Neural progenitor cell (in vitro differentiated cells): ENCODE measurements at regions not wholly inside any gene's neighbourhood (a gene's known extent, or its start where the extent isn't known, plus 50 kb on each side); places are given as distances from the start of the nearest gene placed in this dataset.
"Not testable (repeated sequence)": the region's sequence is repeated elsewhere in the genome, so short reads cannot be mapped to it uniquely, and the experiment has no call there.

Source experiments
- DNase-seq: peaks from one replicate; pipeline ENCODE4 v3.0.0-alpha.2; 2016; ENCODE audit warnings: low spot score
- H2AFZ ChIP-seq: fragments of 200-600 bp; sonication (generic); replicated peaks from 2 replicates; pipeline ENCODE4 v1.6.1; 2016; ENCODE audit warnings: antibody characterized with exemption
- H3F3A ChIP-seq: fragments of 200-600 bp; sonication (generic); 2 replicates; pipeline ENCODE4 v1.6.1; 2016; ENCODE audit warnings: antibody characterized with exemption, low read depth
- H3K27ac ChIP-seq: fragments of 200-600 bp; sonication (generic); 2 replicates; pipeline ENCODE4 v1.5.1; 2016; ENCODE audit warnings: mild to moderate bottlenecking
- H3K27me3 ChIP-seq: fragments of 200-600 bp; sonication (generic); 2 replicates; pipeline ENCODE4 v1.6.1; 2016; ENCODE audit warnings: mild to moderate bottlenecking, moderate library complexity
- H3K36me3 ChIP-seq: fragments of 200-600 bp; sonication (generic); 2 replicates; pipeline ENCODE4 v1.5.1; 2016
- H3K4me1 ChIP-seq: fragments of 200-600 bp; sonication (generic); 2 replicates; pipeline ENCODE4 v1.6.1; 2016; ENCODE audit warnings: mixed run types
- H3K4me2 ChIP-seq: fragments of 200-600 bp; sonication (generic); 2 replicates; pipeline ENCODE4 v1.6.1; 2016
- H3K4me3 ChIP-seq: fragments of 200-600 bp; sonication (generic); 2 replicates; pipeline ENCODE4 v1.5.1; 2016
- H3K79me2 ChIP-seq: fragments of 200-600 bp; sonication (generic); 2 replicates; pipeline ENCODE4 v1.6.1; 2016; ENCODE audit warnings: low read depth
- H3K9ac ChIP-seq: fragments of 200-600 bp; sonication (generic); 2 replicates; pipeline ENCODE4 v1.6.1; 2016
- H3K9me3 ChIP-seq: fragments of 200-600 bp; sonication (generic); 2 replicates; pipeline ENCODE4 v1.5.1; 2016; ENCODE audit warnings: low read depth
- H4K20me1 ChIP-seq: fragments of 200-600 bp; sonication (generic); 2 replicates; pipeline ENCODE4 v1.6.1; 2016; ENCODE audit warnings: low read depth
- H3K27ac Mint-ChIP-seq: 3 replicates; pipeline ENCODE4 v1.8.0; 2021; ENCODE audit warnings: mixed read lengths
- H3K27me3 Mint-ChIP-seq: 2 replicates; pipeline ENCODE4 v1.8.0; 2022; ENCODE audit warnings: low read depth, mild to moderate bottlenecking, inconsistent platforms, moderate library complexity, mixed read lengths; ENCODE audit not compliant: insufficient read depth
- H3K36me3 Mint-ChIP-seq: 3 replicates; pipeline ENCODE4 v1.8.0; 2021; ENCODE audit warnings: mixed read lengths
- H3K4me1 Mint-ChIP-seq: 3 replicates; pipeline ENCODE4 v1.8.0; 2021; ENCODE audit warnings: mixed read lengths
- H3K4me3 Mint-ChIP-seq: 3 replicates; pipeline ENCODE4 v1.8.0; 2021; ENCODE audit warnings: mild to moderate bottlenecking, moderate library complexity, mixed read lengths
- H3K9me3 Mint-ChIP-seq: 3 replicates; pipeline ENCODE4 v1.8.0; 2020; ENCODE audit warnings: mixed read lengths
- EZH2 ChIP-seq: fragments of 200-600 bp; sonication (generic); IDR thresholded peaks from 2 replicates; pipeline ENCODE4 v1.6.1; 2017; ENCODE audit warnings: antibody characterized with exemption, mild to moderate bottlenecking, moderate library complexity
- EZH2phosphoT487 ChIP-seq: fragments of 200-600 bp; sonication (generic); IDR thresholded peaks from 2 replicates; pipeline ENCODE4 v1.6.1; 2017; ENCODE audit warnings: antibody characterized with exemption
- TF ChIP-seq, protein P1 (sequence below): fragments of 200-600 bp; sonication (generic); IDR thresholded peaks from 2 replicates; pipeline ENCODE4 v1.5.1; 2017; ENCODE audit warnings: antibody characterized with exemption, mild to moderate bottlenecking

DNA sequence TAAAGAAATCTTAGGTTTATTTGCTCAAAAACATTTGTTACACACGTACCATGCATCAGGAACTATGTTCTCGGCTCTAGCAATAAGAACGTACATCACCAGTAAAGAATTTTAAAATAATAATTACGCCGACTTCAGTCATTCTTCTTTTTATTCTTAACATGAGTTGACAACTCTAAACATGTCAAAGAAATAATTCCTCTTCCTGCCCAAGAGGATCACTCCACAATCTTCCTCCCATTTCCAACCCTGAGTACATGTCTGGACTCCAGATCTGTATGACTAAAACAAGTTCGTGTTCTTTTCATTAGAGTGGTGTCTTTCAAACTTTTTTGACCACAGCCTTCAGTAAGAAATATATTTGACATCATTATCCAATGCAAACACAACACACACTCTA is 201.6 kb upstream of the GRIA3 start:
- Mint-ChIP-seq H3K4me1 (no peaks in the 10 kb centered on the region), H3K9me3 (peaks cover 8% of the 10 kb centered on the region)
- no peak overlapping the region for H3K4me3 ChIP-seq

DNA sequence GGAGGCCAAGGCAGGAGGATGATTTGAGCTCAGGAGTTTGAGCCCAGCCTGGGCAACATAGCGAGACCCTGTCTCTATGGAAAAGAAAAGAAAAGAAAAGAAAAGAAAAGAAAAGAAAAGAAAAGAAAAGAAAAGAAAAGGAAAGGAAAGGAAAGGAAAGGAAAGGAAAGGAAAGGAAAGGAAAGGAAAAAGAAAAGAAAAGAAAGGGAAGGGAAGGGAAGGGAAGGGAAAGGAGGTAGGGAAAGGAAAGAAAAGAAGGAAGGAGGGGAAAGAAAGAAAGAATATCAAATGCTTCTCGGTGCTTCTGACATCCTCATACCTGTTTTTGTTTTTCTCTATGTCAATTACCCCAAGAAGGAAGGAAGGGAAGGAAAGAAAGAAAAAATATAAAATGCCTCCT is 181.2 kb upstream of the GRIA3 start:
- H3K27me3 ChIP-seq, DNase-seq, H3K4me1 ChIP-seq, H2AFZ ChIP-seq, H3K9me3 Mint-ChIP-seq, H3K36me3 ChIP-seq, H3K4me1 Mint-ChIP-seq, H3K4me3 ChIP-seq, H3K9me3 ChIP-seq, H3K4me2 ChIP-seq, H3K27ac ChIP-seq, H3K27me3 Mint-ChIP-seq, H3K4me3 Mint-ChIP-seq, H3K27ac Mint-ChIP-seq, H3K9ac ChIP-seq, H3F3A ChIP-seq, H3K79me2 ChIP-seq, H3K36me3 Mint-ChIP-seq, H4K20me1 ChIP-seq: not testable (repeated sequence)

More for the DNA sequence above, 201.6 kb upstream of the GRIA3 start:
- no peaks in the 10 kb centered on the region for H4K20me1 ChIP-seq
- DNase-seq: no peak
- Mint-ChIP-seq H3K36me3 (no peaks in the 10 kb centered on the region), H3K27me3 (no peaks in the 10 kb centered on the region), H3K27ac (no peak overlapping the region), H3K4me3 (no peak overlapping the region)
- no peaks in the 10 kb centered on the region for H3K27me3 ChIP-seq
- no peaks in the 10 kb centered on the region for H3F3A ChIP-seq
- H3K9me3 ChIP-seq: no peaks in the 10 kb centered on the region
- no peaks in the 10 kb centered on the region for H3K79me2 ChIP-seq
- H3K9ac ChIP-seq: no peak overlapping the region
- H3K27ac ChIP-seq: no peak overlapping the region
- no peak overlapping the region for H3K4me2 ChIP-seq
- TF ChIP-seq EZH2phosphoT487: no peak
- TF ChIP-seq, protein P1, sequence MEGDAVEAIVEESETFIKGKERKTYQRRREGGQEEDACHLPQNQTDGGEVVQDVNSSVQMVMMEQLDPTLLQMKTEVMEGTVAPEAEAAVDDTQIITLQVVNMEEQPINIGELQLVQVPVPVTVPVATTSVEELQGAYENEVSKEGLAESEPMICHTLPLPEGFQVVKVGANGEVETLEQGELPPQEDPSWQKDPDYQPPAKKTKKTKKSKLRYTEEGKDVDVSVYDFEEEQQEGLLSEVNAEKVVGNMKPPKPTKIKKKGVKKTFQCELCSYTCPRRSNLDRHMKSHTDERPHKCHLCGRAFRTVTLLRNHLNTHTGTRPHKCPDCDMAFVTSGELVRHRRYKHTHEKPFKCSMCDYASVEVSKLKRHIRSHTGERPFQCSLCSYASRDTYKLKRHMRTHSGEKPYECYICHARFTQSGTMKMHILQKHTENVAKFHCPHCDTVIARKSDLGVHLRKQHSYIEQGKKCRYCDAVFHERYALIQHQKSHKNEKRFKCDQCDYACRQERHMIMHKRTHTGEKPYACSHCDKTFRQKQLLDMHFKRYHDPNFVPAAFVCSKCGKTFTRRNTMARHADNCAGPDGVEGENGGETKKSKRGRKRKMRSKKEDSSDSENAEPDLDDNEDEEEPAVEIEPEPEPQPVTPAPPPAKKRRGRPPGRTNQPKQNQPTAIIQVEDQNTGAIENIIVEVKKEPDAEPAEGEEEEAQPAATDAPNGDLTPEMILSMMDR: no peak
- no peak for TF ChIP-seq EZH2
- H3K4me1 ChIP-seq: no peaks in the 10 kb centered on the region
- H3K36me3 ChIP-seq: peaks cover 3% of the 10 kb centered on the region
- H2AFZ ChIP-seq: no peak overlapping the region

DNA sequence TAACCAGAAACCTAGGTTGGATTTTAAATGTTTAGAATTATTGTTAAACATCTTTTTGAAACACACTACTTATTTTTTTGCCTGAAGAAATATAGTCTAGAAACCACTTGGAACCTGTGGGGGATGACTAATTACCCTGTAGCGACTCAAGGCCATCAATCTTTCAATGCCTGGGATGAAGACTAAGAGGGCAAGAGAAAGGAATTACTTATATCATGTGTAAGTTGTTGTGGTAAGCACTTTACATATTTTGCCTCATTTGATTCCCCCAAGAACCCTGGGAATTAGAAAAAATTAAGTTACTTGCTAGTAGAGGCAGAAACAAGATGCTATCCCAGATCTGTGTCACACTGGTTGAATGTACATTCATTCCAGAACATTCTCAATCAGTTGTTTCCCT is 170.9 kb upstream of the GRIA3 start:
- no peaks in the 10 kb centered on the region for H3K36me3 Mint-ChIP-seq
- TF ChIP-seq, protein P1: no peak
- TF ChIP-seq EZH2 (no peak), EZH2phosphoT487 (no peak)
- Histone ChIP-seq H4K20me1 (no peaks in the 10 kb centered on the region), H2AFZ (no peak overlapping the region), H3K36me3 (no peaks in the 10 kb centered on the region), H3K27ac (no peak overlapping the region), H3K27me3 (no peaks in the 10 kb centered on the region), H3K79me2 (no peaks in the 10 kb centered on the region), H3K9ac (no peak overlapping the region), H3K4me2 (no peak overlapping the region), H3F3A (no peaks in the 10 kb centered on the region), H3K4me1 (no peaks in the 10 kb centered on the region), H3K4me3 (no peak overlapping the region), H3K9me3 (peaks cover 5% of the 10 kb centered on the region)
- H3K27me3 Mint-ChIP-seq: peaks cover 2% of the 10 kb centered on the region
- H3K4me3 Mint-ChIP-seq: no peak overlapping the region
- H3K4me1 Mint-ChIP-seq: no peaks in the 10 kb centered on the region
- DNase-seq: no peak
- H3K27ac Mint-ChIP-seq: no peak overlapping the region
- no peaks in the 10 kb centered on the region for H3K9me3 Mint-ChIP-seq

DNA sequence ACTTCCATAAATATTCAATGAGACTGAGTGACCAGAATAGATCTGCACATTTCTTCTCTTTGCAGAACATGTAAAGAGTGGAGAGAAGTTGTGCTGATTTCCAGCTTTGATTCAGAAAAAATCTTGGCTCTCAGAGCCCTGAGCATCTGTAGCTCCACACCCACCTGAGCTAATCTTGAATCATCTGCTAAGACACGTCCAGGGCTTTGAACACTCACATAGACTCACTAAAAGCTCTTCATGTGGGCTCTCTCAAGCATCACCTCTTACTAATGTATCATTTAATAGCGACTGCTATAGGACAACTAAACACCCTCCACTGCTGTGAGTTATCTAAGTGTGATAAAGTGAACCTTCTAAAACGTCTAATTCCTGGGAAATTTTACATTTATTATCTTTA is 147.7 kb upstream of the GRIA3 start:
- Mint-ChIP-seq H3K27me3 (no peaks in the 10 kb centered on the region), H3K27ac (no peak overlapping the region), H3K9me3 (no peaks in the 10 kb centered on the region), H3K36me3 (no peaks in the 10 kb centered on the region), H3K4me1 (no peaks in the 10 kb centered on the region), H3K4me3 (no peak overlapping the region)
- DNase-seq: no peak
- Histone ChIP-seq H3K4me1 (no peaks in the 10 kb centered on the region), H3K4me3 (no peak overlapping the region), H3K27ac (no peak overlapping the region), H3K27me3 (no peaks in the 10 kb centered on the region), H3K4me2 (no peak overlapping the region), H4K20me1 (no peaks in the 10 kb centered on the region), H3K9me3 (no peaks in the 10 kb centered on the region), H3K36me3 (no peaks in the 10 kb centered on the region), H3F3A (no peaks in the 10 kb centered on the region), H2AFZ (no peak overlapping the region), H3K79me2 (no peaks in the 10 kb centered on the region), H3K9ac (no peak overlapping the region)
- TF ChIP-seq, protein P1: no peak
- TF ChIP-seq EZH2phosphoT487 (no peak), EZH2 (no peak)
